Suprapubic skin (tissue), 4 donors: ENCODE measurements at regions not wholly inside any gene's neighbourhood (a gene's known extent, or its start where the extent isn't known, plus 50 kb on each side); places are given as distances from the start of the nearest gene placed in this dataset.

Experiments
- DNase-seq, 2 donors: peaks; one replicate each; pipeline ENCODE4 v3.0.0-alpha.2; 2019; ENCODE audit warnings: low spot score in 2 of 2
- H3K27ac ChIP-seq: fragments of 200-600 bp; sonication (generic); one replicate; pipeline ENCODE4 v1.5.1; 2019
- H3K27me3 ChIP-seq: fragments of 200-600 bp; sonication (generic); one replicate; pipeline ENCODE4 v1.5.1; 2019
- H3K36me3 ChIP-seq: fragments of 200-600 bp; sonication (generic); one replicate; pipeline ENCODE4 v1.5.1; 2019
- H3K4me1 ChIP-seq: fragments of 200-600 bp; sonication (generic); one replicate; pipeline ENCODE4 v1.5.1; 2019
- H3K4me3 ChIP-seq: fragments of 200-600 bp; sonication (generic); one replicate; pipeline ENCODE4 v1.5.1; 2019; ENCODE audit warnings: mild to moderate bottlenecking
- H3K9me3 ChIP-seq: fragments of 200-600 bp; sonication (generic); one replicate; pipeline ENCODE4 v1.5.1; 2019
- EP300 ChIP-seq: sonication (generic); formaldehyde crosslinking; IDR thresholded peaks from one replicate; pipeline ENCODE4 v1.6.1; 2017; ENCODE audit warnings: antibody characterized with exemption
- POLR2A ChIP-seq, 2 donors: fragments of 450-650 bp; IDR thresholded peaks; one replicate each; pipeline ENCODE4 v1.6.1; 2017; ENCODE audit warnings: antibody characterized with exemption in 2 of 2, mild to moderate bottlenecking in 2 of 2, moderate library complexity in 2 of 2
- POLR2AphosphoS5 ChIP-seq, 3 donors: sonication (generic); formaldehyde crosslinking; IDR thresholded peaks; one replicate each; pipeline ENCODE4 v1.6.1; 2017; ENCODE audit warnings: antibody characterized with exemption in 3 of 3
- WGBS: methylation state at CpG from one replicate; pipeline ENCODE4 v1.1.5; 2018; 5-methylcytosine and 5-hydroxymethylcytosine counted together
- TF ChIP-seq, protein P1 (sequence below), 2 donors: fragments of 200-600 bp in 1 of 2; fragments of 450-650 bp in 1 of 2; sonication (generic) in 1 of 2; IDR thresholded peaks; one replicate each; pipeline ENCODE4 v1.5.1; 2016 to 2019; ENCODE audit warnings: antibody characterized with exemption in 2 of 2, mild to moderate bottlenecking in 1 of 2, moderate library complexity in 1 of 2

DNA sequence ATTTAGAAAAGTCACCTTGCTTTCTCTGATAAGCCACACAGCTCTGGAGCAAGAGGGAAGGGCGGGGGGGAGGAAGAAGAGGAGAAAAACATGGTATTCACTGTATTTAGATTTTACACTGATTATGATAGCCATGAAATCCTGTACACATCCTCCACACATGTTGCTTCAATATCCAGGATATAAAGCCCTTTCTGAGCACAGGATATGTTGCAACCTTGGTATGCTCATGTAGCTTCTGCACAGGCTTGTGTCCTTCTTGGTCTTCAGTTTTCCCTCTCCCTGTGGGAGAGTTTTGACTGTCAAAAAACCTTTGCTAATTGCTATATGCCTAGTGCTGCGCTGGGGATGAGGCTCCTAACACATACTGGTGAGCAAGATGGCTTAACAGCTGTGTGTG lies 61.9 kb upstream of the DAPP1 start:
- Histone ChIP-seq H3K9me3 (no peaks in the 10 kb centered on the region), H3K27me3 (no peaks in the 10 kb centered on the region), H3K4me3 (no peak overlapping the region), H3K4me1 (no peaks in the 10 kb centered on the region), H3K27ac (no peak overlapping the region), H3K36me3 (no peaks in the 10 kb centered on the region)
- DNase-seq = no peak
- TF ChIP-seq, protein P1, sequence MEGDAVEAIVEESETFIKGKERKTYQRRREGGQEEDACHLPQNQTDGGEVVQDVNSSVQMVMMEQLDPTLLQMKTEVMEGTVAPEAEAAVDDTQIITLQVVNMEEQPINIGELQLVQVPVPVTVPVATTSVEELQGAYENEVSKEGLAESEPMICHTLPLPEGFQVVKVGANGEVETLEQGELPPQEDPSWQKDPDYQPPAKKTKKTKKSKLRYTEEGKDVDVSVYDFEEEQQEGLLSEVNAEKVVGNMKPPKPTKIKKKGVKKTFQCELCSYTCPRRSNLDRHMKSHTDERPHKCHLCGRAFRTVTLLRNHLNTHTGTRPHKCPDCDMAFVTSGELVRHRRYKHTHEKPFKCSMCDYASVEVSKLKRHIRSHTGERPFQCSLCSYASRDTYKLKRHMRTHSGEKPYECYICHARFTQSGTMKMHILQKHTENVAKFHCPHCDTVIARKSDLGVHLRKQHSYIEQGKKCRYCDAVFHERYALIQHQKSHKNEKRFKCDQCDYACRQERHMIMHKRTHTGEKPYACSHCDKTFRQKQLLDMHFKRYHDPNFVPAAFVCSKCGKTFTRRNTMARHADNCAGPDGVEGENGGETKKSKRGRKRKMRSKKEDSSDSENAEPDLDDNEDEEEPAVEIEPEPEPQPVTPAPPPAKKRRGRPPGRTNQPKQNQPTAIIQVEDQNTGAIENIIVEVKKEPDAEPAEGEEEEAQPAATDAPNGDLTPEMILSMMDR (IDR thresholded peaks at IDR 0.05) = no peak
- TF ChIP-seq POLR2A (IDR thresholded peaks at IDR 0.05) = no peak
- TF ChIP-seq POLR2AphosphoS5 (IDR thresholded peaks at IDR 0.05) = no peak
- TF ChIP-seq EP300 = no peak
- WGBS = 75% methylated on average over 2 of the region's 2 CpGs

DNA sequence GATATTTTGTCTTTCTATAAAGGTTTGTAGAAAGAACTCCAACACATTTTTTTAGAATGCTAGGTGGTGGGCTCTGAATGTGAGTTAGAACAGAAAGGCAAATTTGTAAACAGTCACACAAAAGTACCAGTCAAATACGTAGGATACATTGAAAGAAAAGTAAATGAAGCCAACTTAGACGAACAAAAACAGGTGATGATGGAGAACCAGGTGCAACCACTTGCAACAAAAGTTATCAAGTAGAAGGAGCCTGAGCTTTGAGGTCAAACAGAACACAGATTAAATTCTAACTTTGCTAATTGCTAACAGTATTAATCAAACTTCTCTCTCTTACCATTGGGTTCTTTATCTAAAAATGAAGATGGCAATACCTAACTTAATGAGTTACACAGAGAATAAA lies 62.7 kb upstream of the DAPP1 start:
- no peak overlapping the region for H3K27ac ChIP-seq
- no peak for DNase-seq
- no peaks in the 10 kb centered on the region for H3K9me3 ChIP-seq
- H3K4me3 ChIP-seq = no peak overlapping the region
- no peaks in the 10 kb centered on the region for H3K4me1 ChIP-seq
- TF ChIP-seq, protein P1 (IDR thresholded peaks at IDR 0.05) = no peak
- TF ChIP-seq POLR2AphosphoS5 (IDR thresholded peaks at IDR 0.05) (no peak), POLR2A (IDR thresholded peaks at IDR 0.05) (no peak), EP300 (no peak)
- no peaks in the 10 kb centered on the region for H3K36me3 ChIP-seq
- WGBS = 80% methylated on average over 2 of the region's 2 CpGs
- no peaks in the 10 kb centered on the region for H3K27me3 ChIP-seq

DNA sequence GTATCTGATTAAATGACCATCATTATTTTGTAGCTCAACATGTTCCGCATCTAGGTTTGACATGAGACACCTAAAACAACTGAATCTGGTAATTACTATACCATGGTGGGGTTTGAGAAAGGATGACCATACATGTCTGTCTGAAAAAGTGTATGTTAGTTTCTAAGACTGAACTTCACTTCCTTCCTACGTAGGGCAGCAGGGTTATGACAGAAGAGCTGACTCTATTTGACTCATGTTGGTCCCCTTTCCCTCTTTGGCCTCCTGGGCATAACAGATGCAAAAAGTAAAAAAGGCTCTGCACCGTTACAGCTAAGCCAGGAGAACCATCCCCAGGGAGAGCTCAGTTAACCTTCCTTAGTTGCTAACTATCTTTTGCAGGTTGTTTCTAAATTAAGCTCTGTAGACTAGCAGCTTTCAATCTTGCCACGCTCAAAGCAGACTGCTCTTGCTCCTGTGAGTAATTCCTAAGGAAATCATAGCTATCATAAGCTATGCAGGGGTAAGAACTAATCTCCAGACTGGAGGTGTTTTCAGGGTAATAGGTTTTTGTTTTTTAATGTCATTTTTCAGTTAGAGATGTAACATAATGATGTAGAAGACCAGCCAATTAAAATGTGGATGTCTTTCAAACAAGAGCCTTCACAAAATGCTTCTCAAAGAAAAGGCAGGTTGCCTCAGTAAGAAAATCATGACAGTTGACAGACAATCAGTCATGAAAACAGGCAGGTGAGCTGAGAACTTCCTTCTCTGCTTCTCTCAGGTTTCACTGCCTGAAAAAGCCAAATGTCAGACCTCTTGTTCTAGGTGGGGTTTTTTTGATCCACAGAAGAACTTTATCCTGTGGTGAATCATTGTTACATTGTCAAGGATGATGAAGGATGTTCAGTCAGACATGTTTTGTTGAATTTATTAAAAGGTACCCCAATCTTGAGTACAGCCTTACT lies 66.9 kb upstream of the DAPP1 start:
- Histone ChIP-seq H3K36me3 (no peaks in the 10 kb centered on the region), H3K4me1 (no peaks in the 10 kb centered on the region), H3K27ac (no peak overlapping the region), H3K4me3 (no peak overlapping the region), H3K9me3 (no peaks in the 10 kb centered on the region), H3K27me3 (no peaks in the 10 kb centered on the region)
- WGBS = 75% methylated on average over 4 of the region's 4 CpGs
- TF ChIP-seq EP300 = no peak
- TF ChIP-seq POLR2AphosphoS5 (IDR thresholded peaks at IDR 0.05) = no peak
- TF ChIP-seq POLR2A (IDR thresholded peaks at IDR 0.05) = no peak
- DNase-seq = no peak

DNA sequence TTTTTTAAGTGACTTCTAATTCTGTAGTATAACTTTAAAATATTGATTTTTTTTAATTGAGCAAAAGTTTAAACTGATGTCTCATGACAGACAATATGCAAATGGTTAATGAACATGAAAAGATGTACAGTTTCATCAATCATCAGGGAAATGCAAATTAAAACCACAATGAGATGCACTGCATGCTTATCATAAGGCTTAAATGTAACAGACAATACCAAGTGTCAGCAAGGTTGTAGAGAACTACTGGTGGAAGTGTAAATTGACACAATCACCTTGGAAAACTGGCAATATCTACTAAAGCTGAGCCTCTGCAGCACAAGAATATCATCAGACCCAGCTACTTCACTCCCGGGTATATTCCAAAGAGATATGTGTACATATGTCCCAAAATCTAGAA lies 70.2 kb upstream of the DAPP1 start:
- no peaks in the 10 kb centered on the region for H3K4me1 ChIP-seq
- TF ChIP-seq POLR2A (IDR thresholded peaks at IDR 0.05) = no peak
- no peak for TF ChIP-seq POLR2AphosphoS5 (IDR thresholded peaks at IDR 0.05)
- TF ChIP-seq EP300 = no peak
- TF ChIP-seq, protein P1 (IDR thresholded peaks at IDR 0.05) = no peak
- no peaks in the 10 kb centered on the region for H3K36me3 ChIP-seq
- DNase-seq = no peak
- no peaks in the 10 kb centered on the region for H3K9me3 ChIP-seq
- no peak overlapping the region for H3K4me3 ChIP-seq
- H3K27ac ChIP-seq = no peak overlapping the region
- 95% methylated on average over 1 of the region's 1 CpG for WGBS
- H3K27me3 ChIP-seq = no peaks in the 10 kb centered on the region

DNA sequence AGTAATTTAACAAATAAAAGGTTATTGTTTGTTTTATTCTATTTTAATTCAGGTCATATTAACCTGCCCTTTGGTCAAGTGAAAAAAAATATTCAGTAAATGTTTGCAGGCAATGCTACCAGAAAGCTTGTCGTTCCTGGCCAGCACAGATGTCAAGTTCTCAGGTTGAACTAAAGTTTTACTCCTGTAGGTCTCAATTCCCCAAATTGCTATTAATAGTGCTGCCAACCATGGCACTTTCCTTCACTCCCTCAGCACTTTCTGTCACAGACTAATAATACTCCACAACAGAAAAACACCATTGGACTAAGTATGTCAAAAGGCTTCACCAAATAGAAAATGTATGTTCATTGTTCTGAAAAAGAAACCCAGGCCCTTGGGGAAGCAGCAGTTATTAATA lies 79.2 kb upstream of the C4orf54 start:
- H3K27me3 ChIP-seq = no peaks in the 10 kb centered on the region
- H3K9me3 ChIP-seq = no peaks in the 10 kb centered on the region
- no peaks in the 10 kb centered on the region for H3K36me3 ChIP-seq
- H3K4me3 ChIP-seq = no peak overlapping the region
- no peak for TF ChIP-seq POLR2A (IDR thresholded peaks at IDR 0.05)
- no peak for TF ChIP-seq POLR2AphosphoS5 (IDR thresholded peaks at IDR 0.05)
- TF ChIP-seq, protein P1 (IDR thresholded peaks at IDR 0.05) = no peak
- TF ChIP-seq EP300 = no peak
- WGBS = 78% methylated on average over 1 of the region's 1 CpG
- H3K27ac ChIP-seq = no peak overlapping the region
- DNase-seq = no peak
- no peaks in the 10 kb centered on the region for H3K4me1 ChIP-seq
